MM.1S (cell line): ENCODE measurements at regions not wholly inside any gene's neighbourhood (a gene's known extent, or its start where the extent isn't known, plus 50 kb on each side); places are given as distances from the start of the nearest gene placed in this dataset.

ENCODE experiments used
- CTCF ChIP-seq: fragments of 300-600 bp; sonication (generic); IDR thresholded peaks from 2 replicates; pipeline ENCODE4 v1.5.1; 2016; ENCODE audit warnings: antibody characterized with exemption, low read length, mixed read lengths
- EZH2phosphoT487 ChIP-seq: fragments of 300-600 bp; sonication (generic); IDR thresholded peaks from 2 replicates; pipeline ENCODE4 v1.6.1; 2018; ENCODE audit warnings: antibody characterized with exemption, low read length

GRCh38 chr2:155600296-155600695, 732.2 kb downstream of the NR4A2 start:
- TF ChIP-seq EZH2phosphoT487: no peak
- no peak for TF ChIP-seq CTCF
